A172 (cell line): ENCODE measurements at regions not wholly inside any gene's neighbourhood (a gene's known extent, or its start where the extent isn't known, plus 50 kb on each side); places are given as distances from the start of the nearest gene placed in this dataset.
"Not testable (repeated sequence)": the region's sequence is repeated elsewhere in the genome, so short reads cannot be mapped to it uniquely, and the experiment has no call there.

ENCODE experiments used
- DNase-seq: peaks from one replicate; pipeline ENCODE4 v3.0.0-alpha.2; 2015; ENCODE audit warnings: low spot score

- no peak for DNase-seq
Observed at GRCh38 chr6:3920321-3920720, 71.1 kb downstream of the FAM50B start.

GRCh38 chr6:3921663-3922062 lies 72.5 kb downstream of the FAM50B start:
- DNase-seq = no peak

GRCh38 chr6:3922619-3923018 lies 73.4 kb downstream of the FAM50B start:
- not testable (repeated sequence) for DNase-seq

GRCh38 chr6:3925223-3926149 lies 76.3 kb downstream of the FAM50B start:
- DNase-seq = not testable (repeated sequence)

GRCh38 chr6:3926150-3926482 lies 76.9 kb downstream of the FAM50B start:
- DNase-seq = peak; percentile 60

- no peak for DNase-seq
Observed at GRCh38 chr6:3928111-3928510, 78.9 kb downstream of the FAM50B start.

GRCh38 chr6:3929281-3929798 lies 80.2 kb downstream of the FAM50B start:
- DNase-seq = no peak

GRCh38 chr6:3937438-3937837 lies 88.3 kb downstream of the FAM50B start:
- DNase-seq = no peak

- DNase-seq = no peak
Observed at GRCh38 chr6:3938715-3939367, 89.7 kb downstream of the FAM50B start.

GRCh38 chr6:3939368-3939958 lies 90.3 kb downstream of the FAM50B start:
- DNase-seq = no peak

GRCh38 chr6:3939964-3940363 lies 90.8 kb downstream of the FAM50B start:
- no peak for DNase-seq

- no peak for DNase-seq
Observed at GRCh38 chr6:3940703-3941102, 91.5 kb downstream of the FAM50B start.

GRCh38 chr6:3943331-3943765 lies 94.2 kb downstream of the FAM50B start:
- no peak for DNase-seq

- DNase-seq = no peak
Observed at GRCh38 chr6:3944246-3944645, 95.1 kb downstream of the FAM50B start.

- no peak for DNase-seq
Observed at GRCh38 chr6:3946778-3947177, 97.6 kb downstream of the FAM50B start.

GRCh38 chr6:3948866-3949265 lies 99.7 kb downstream of the FAM50B start:
- no peak for DNase-seq

- DNase-seq = no peak
Observed at GRCh38 chr6:3949521-3949920, 100.3 kb downstream of the FAM50B start.

GRCh38 chr6:3956054-3956453 lies 106.9 kb downstream of the FAM50B start:
- no peak for DNase-seq

- DNase-seq = no peak
Observed at GRCh38 chr6:3957321-3957720, 108.1 kb downstream of the FAM50B start.

GRCh38 chr6:3958255-3958654 lies 109.1 kb downstream of the FAM50B start:
- no peak for DNase-seq

- no peak for DNase-seq
Observed at GRCh38 chr6:3959385-3959784, 110.2 kb downstream of the FAM50B start.

GRCh38 chr6:3960754-3961361 lies 111.7 kb downstream of the FAM50B start:
- peak; percentile 21 for DNase-seq
